ENCODE measurements at regions not wholly inside any gene's neighbourhood (a gene's known extent, or its start where the extent isn't known, plus 50 kb on each side); places are given as distances from the start of the nearest gene placed in this dataset.

DNA sequence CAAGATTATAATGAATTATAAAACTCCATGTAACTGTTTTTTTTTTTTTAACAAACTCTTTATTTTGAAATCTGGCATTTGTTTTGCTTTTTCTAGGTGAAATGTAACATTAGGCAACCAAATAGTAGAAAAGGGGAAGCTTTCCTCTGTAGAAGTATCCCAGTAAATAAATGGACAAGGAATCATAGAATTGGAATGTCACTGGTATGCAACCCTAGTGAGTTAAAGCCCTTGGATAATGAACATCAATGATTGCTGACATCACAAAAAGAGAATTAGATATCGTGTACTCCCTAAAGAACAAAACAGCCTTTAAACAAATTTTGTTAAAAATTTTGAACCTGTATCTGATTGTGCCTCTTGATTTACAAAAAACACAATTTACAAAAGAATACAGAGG is 93.9 kb upstream of the OGFRL1 start:
- intact Hi-C loops (cut with DNase I; ENCODE audit: low total_unique reads): no loop called here
- TF ChIP-seq, protein P1, sequence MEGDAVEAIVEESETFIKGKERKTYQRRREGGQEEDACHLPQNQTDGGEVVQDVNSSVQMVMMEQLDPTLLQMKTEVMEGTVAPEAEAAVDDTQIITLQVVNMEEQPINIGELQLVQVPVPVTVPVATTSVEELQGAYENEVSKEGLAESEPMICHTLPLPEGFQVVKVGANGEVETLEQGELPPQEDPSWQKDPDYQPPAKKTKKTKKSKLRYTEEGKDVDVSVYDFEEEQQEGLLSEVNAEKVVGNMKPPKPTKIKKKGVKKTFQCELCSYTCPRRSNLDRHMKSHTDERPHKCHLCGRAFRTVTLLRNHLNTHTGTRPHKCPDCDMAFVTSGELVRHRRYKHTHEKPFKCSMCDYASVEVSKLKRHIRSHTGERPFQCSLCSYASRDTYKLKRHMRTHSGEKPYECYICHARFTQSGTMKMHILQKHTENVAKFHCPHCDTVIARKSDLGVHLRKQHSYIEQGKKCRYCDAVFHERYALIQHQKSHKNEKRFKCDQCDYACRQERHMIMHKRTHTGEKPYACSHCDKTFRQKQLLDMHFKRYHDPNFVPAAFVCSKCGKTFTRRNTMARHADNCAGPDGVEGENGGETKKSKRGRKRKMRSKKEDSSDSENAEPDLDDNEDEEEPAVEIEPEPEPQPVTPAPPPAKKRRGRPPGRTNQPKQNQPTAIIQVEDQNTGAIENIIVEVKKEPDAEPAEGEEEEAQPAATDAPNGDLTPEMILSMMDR (IDR thresholded peaks at IDR 0.05): no peak
- no peak overlapping the region for H3K4me3 ChIP-seq (ENCODE audit: low read depth, poor library complexity, severe bottlenecking)
- 91% methylated on average over 1 of the region's 1 CpG for WGBS, 2 donors
- DNase-seq (ENCODE audit: low spot score in 2 of 2): no peak

DNA sequence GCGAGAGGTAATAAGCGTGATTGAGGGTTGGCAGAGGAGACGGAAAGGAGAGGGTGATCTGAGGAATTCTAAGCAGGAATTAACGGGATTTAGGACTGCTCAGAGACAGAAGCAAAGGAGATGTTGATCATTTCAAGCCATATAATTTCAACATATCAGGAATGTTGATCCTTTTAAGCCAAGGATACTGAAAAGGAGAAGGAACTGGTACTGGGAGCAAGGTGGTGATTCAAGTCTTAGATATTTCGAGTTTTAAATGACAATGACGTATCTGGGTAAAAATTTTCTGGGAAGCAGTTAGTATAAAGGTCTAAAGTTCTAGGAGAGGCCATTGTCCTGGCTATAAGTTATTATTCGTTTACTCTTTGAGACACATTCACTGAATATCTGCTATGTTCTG is 91.3 kb upstream of the OGFRL1 start:
- TF ChIP-seq, protein P1 (IDR thresholded peaks at IDR 0.05): no peak
- no peak for TF ChIP-seq POLR2A (IDR thresholded peaks at IDR 0.05)
- DNase-seq (ENCODE audit: low spot score in 2 of 2): no peak
- no peak overlapping the region for H3K4me3 ChIP-seq (ENCODE audit: low read depth, poor library complexity, severe bottlenecking)
- intact Hi-C loops (cut with DNase I; ENCODE audit: low total_unique reads): no loop called here
- WGBS, 2 donors: 80 to 84% methylated on average over 7 of the region's 7 CpGs

DNA sequence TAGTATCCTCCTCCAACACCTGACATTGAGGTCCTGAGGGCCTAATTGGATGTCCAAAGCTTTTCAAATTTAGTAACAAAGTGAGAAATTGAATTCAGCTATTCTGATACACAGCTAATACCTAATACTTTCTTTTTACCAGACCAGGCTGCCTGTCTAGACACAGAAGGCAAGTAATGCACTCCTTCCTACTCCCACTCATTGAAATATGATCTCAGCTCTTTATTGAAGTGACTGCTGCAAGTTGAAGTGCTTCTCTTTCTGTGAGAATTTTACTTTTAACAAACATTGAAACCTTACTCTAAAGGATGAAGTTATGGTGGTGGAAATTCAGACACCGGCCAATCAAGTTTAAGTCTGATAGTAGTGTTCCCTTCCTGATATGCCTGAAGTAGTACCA is 90.8 kb upstream of the OGFRL1 start:
- DNase-seq (ENCODE audit: low spot score in 2 of 2): no peak
- 86 to 91% methylated on average over 1 of the region's 1 CpG for WGBS, 2 donors
- intact Hi-C loops (cut with DNase I; ENCODE audit: low total_unique reads): no loop called here
- no peak for TF ChIP-seq POLR2A (IDR thresholded peaks at IDR 0.05)
- TF ChIP-seq, protein P1 (IDR thresholded peaks at IDR 0.05): no peak
- no peak overlapping the region for H3K4me3 ChIP-seq (ENCODE audit: low read depth, poor library complexity, severe bottlenecking)

DNA sequence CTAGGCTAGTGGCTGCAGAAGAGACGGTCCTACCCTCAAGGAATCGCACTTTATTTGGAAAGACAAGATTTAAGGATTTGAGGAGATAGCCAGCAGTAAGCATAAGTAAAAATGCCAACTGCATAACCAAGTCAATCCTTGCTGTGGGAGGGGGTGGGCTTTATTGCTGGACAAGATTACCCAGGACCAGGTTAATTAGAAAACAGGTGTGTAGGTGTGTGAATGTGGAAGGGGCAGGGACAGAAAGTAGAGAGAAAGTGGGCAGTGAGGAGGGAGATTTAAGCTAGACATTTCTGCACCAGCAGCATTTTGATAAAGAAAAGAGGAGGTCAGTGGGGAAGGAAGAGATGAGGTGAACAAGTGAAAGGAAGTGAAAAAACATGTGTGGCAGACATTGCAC is 89.7 kb upstream of the OGFRL1 start:
- no peak overlapping the region for H3K4me3 ChIP-seq (ENCODE audit: low read depth, poor library complexity, severe bottlenecking)
- TF ChIP-seq, protein P1 (IDR thresholded peaks at IDR 0.05): no peak
- TF ChIP-seq POLR2A (IDR thresholded peaks at IDR 0.05): no peak
- intact Hi-C loops (cut with DNase I; ENCODE audit: low total_unique reads): no loop called here
- WGBS, 2 donors: 94 to 98% methylated on average over 2 of the region's 2 CpGs
- no peak for DNase-seq (ENCODE audit: low spot score in 2 of 2)

DNA sequence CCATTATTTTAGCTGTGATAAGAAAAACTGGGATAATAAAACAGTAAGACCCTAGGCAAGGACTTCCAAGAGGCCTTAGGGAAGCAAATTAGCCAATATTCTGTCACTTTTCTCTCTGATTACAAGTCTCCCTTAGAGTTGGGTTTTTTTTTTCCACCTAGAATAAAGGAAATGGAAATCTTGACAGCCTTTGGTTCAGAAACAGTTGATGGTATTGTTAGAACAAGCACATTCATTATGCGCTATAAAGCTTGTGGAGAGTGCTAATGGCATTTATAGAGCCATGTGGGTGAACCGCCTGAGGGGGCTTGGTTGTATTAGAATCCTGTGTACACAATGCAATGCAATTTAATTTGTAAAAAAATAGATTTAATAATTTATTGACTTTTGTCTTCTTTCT is 88.9 kb upstream of the OGFRL1 start:
- TF ChIP-seq, protein P1 (IDR thresholded peaks at IDR 0.05): no peak
- no peak for TF ChIP-seq POLR2A (IDR thresholded peaks at IDR 0.05)
- no peak overlapping the region for H3K4me3 ChIP-seq (ENCODE audit: low read depth, poor library complexity, severe bottlenecking)
- intact Hi-C loops (cut with DNase I; ENCODE audit: low total_unique reads): no loop called here
- no peak for DNase-seq (ENCODE audit: low spot score in 2 of 2)
- 74 to 88% methylated on average over 2 of the region's 2 CpGs for WGBS, 2 donors

DNA sequence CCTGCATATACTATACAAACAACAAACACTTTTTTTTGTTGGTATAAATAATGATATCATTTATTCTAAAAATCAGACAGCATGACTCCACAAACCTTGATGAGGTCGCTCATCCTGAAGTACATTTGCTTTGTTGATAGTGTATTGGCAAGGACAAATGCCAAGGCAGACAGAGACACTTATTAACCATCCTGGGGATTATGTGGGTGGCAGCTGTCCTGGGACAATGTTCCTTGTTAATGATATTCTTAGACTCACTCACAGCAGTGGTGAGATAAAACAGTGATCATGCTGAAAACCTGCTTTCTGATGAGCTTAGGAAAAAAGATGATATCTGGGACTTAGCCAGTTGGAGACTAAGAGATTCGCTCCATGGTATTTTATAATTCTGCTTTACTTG is 85.4 kb upstream of the OGFRL1 start:
- 76 to 81% methylated on average over 2 of the region's 2 CpGs for WGBS, 2 donors
- H3K4me3 ChIP-seq (ENCODE audit: low read depth, poor library complexity, severe bottlenecking): no peak overlapping the region
- intact Hi-C loops (cut with DNase I; ENCODE audit: low total_unique reads): no loop called here
- TF ChIP-seq POLR2A (IDR thresholded peaks at IDR 0.05): no peak
- TF ChIP-seq, protein P1 (IDR thresholded peaks at IDR 0.05): no peak
- DNase-seq (ENCODE audit: low spot score in 2 of 2): no peak

Data from lower leg skin (tissue), 4 donors.